Fibroblast of pulmonary artery (primary cell): ENCODE measurements at regions not wholly inside any gene's neighbourhood (a gene's known extent, or its start where the extent isn't known, plus 50 kb on each side); places are given as distances from the start of the nearest gene placed in this dataset.
A peak's percentile ranks its signal among the peaks of the same experiment; 100 is the strongest.

ENCODE experiments used
- DNase-seq: peaks from one replicate; pipeline ENCODE4 v3.0.0-alpha.2; 2010; ENCODE audit warnings: low read depth
- H3K4me3 ChIP-seq: replicated peaks from 2 replicates; pipeline ENCODE4 v1.5.1; 2011; ENCODE audit warnings: low read depth, mild to moderate bottlenecking, control low read depth, low read length, moderate library complexity
- CTCF ChIP-seq: IDR thresholded peaks from 2 replicates; pipeline ENCODE4 v1.5.1; 2011; ENCODE audit warnings: mild to moderate bottlenecking, control low read depth, low read length, inconsistent platforms; ENCODE audit errors: missing control alignments

GRCh38 chr5:135654761-135655467 is 76.1 kb upstream of the CXCL14 start:
- no peak overlapping the region for H3K4me3 ChIP-seq
- TF ChIP-seq CTCF = no peak
- no peak for DNase-seq

- peak; percentile 2 for DNase-seq
- H3K4me3 ChIP-seq = no peak overlapping the region
- TF ChIP-seq CTCF = no peak
Measured at GRCh38 chr5:135651156-135651555, 72.4 kb upstream of the CXCL14 start.

GRCh38 chr5:135650081-135650480 is 71.3 kb upstream of the CXCL14 start:
- no peak overlapping the region for H3K4me3 ChIP-seq
- DNase-seq = no peak
- TF ChIP-seq CTCF = no peak

- DNase-seq = no peak
- TF ChIP-seq CTCF = no peak
- no peak overlapping the region for H3K4me3 ChIP-seq
Measured at GRCh38 chr5:135649435-135649834, 70.6 kb upstream of the CXCL14 start.

GRCh38 chr5:135648116-135648515 is 69.3 kb upstream of the CXCL14 start:
- DNase-seq = no peak
- no peak overlapping the region for H3K4me3 ChIP-seq
- TF ChIP-seq CTCF = no peak

GRCh38 chr5:135645336-135646180 is 66.8 kb upstream of the CXCL14 start:
- no peak for DNase-seq
- TF ChIP-seq CTCF = no peak
- H3K4me3 ChIP-seq = no peak overlapping the region
